ENCODE measurements at regions not wholly inside any gene's neighbourhood (a gene's known extent, or its start where the extent isn't known, plus 50 kb on each side); places are given as distances from the start of the nearest gene placed in this dataset.

DNA sequence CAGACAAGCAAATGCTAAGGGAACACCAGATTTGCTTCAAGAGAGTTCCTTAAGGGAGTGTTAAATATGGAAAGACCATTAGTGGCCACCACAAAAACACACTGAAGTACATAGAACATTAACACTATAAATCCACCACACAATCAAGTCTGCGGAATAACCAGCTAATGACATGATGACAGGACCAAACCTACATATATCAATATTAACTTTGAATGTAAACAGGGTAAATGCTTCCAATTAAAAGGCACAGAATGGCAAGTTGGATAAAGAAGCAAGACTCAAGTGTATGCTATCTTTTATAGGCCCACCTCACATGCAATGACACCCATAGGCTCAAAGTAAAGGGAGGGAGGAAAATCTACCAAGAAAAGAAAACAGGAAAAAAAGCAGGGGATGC, 291.3 kb downstream of the COG6 start:
- no peak overlapping the region for H3K4me3 Mint-ChIP-seq (ENCODE audit: low read depth, unreplicated experiment)
- H3K27me3 Mint-ChIP-seq (ENCODE audit: unreplicated experiment): no peaks in the 10 kb centered on the region
- TF ChIP-seq, protein P1, sequence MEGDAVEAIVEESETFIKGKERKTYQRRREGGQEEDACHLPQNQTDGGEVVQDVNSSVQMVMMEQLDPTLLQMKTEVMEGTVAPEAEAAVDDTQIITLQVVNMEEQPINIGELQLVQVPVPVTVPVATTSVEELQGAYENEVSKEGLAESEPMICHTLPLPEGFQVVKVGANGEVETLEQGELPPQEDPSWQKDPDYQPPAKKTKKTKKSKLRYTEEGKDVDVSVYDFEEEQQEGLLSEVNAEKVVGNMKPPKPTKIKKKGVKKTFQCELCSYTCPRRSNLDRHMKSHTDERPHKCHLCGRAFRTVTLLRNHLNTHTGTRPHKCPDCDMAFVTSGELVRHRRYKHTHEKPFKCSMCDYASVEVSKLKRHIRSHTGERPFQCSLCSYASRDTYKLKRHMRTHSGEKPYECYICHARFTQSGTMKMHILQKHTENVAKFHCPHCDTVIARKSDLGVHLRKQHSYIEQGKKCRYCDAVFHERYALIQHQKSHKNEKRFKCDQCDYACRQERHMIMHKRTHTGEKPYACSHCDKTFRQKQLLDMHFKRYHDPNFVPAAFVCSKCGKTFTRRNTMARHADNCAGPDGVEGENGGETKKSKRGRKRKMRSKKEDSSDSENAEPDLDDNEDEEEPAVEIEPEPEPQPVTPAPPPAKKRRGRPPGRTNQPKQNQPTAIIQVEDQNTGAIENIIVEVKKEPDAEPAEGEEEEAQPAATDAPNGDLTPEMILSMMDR (IDR thresholded peaks at IDR 0.05; ENCODE audit: unreplicated experiment): no peak
- intact Hi-C loops (cut with micrococcal nuclease; ENCODE audit: unreplicated experiment): loop anchor here (10.0 kb wide), 1 partner anchor 388 kb away; no protein-coding TSS in a partner anchor
- H3K36me3 Mint-ChIP-seq (ENCODE audit: insufficient read depth, unreplicated experiment): no peaks in the 10 kb centered on the region
- no peak for DNase-seq
- peaks cover 7% of the 10 kb centered on the region for H3K4me1 Mint-ChIP-seq (ENCODE audit: low read depth, unreplicated experiment)
- no peak overlapping the region for H3K27ac Mint-ChIP-seq (ENCODE audit: unreplicated experiment)
- no TSS peak for BruUV-seq (replicated peaks)
- H3K9me3 Mint-ChIP-seq (ENCODE audit: low read depth, unreplicated experiment): no peaks in the 10 kb centered on the region
- CTCF ChIA-PET: no interaction called here

DNA sequence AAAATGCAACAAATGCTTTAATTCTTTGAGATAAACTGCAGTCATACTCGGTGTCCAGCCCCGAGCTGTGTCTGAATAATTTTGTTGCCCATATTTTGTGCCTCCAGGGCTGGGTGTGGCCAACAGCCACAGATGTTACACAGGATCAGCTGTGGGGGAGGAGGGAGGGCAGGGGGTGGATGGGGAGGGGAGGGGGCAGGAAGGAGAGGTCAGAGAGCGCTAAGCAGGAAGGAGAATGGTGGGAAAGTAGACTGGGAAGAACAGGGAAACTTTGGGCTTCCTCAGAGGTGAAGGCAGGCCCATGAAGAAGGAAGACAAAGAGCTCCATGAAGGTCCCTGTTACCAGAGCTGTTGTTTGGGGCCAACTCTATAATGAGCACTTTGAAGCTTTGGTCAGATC, 295.8 kb downstream of the COG6 start:
- H3K9me3 Mint-ChIP-seq (ENCODE audit: low read depth, unreplicated experiment): no peaks in the 10 kb centered on the region
- intact Hi-C loops (cut with micrococcal nuclease; ENCODE audit: unreplicated experiment): no loop called here
- CTCF ChIA-PET: interaction anchor here (0.6 kb wide), 2 partner anchors 30 to 60 kb away, joined by 3 to 6 read pairs; no protein-coding TSS in a partner anchor
- H3K27me3 Mint-ChIP-seq (ENCODE audit: unreplicated experiment): no peaks in the 10 kb centered on the region
- H3K27ac Mint-ChIP-seq (ENCODE audit: unreplicated experiment): no peak overlapping the region
- BruUV-seq (replicated peaks): no TSS peak
- TF ChIP-seq, protein P1 (IDR thresholded peaks at IDR 0.05; ENCODE audit: unreplicated experiment): no peak
- H3K4me3 Mint-ChIP-seq (ENCODE audit: low read depth, unreplicated experiment): no peak overlapping the region
- DNase-seq: no peak
- no peaks in the 10 kb centered on the region for H3K4me1 Mint-ChIP-seq (ENCODE audit: low read depth, unreplicated experiment)
- no peaks in the 10 kb centered on the region for H3K36me3 Mint-ChIP-seq (ENCODE audit: insufficient read depth, unreplicated experiment)

DNA sequence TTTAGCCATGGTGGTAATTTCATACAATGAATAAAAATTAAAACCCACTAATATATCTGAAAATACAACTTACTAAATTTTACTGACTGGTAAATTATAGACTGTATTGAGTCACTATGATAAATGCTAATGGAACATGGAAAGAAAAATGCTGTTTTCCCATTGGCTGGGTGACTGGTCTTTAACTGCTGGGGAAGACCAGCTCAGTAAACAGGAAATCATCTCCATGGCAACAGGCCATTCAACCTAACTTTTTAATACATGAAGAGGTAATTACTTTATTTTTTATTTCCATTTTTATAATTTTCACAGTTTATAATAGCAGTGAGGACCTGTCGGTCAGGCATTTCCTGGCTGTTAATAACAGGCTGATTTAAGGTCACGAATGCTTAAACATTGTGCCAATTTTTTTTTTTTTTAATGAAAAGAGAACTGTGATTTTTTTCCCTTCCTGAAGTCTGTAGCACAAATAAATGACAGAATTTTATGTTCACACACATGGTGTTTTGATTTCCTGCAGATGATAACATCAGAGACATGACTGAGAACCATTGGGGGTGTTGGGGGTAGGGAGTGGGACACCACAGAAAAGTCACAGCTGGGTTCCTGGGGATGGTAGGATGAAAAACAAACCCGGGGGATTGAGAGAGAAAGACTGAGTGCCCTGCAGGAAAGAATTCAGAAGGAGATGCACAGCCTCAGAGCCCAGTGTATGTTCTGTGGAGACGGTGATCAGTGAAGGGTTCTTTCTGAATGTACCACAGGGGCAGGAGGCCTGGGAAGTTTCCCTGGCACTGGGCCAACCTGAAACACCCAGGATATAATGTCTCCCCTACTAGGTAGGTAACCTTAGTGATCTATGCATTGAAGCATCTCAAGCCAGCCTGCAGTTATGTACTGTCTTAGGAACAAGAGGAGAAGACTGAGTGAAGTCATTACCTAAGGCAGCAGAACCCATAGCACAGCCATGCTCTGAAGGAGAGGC, 297.1 kb downstream of the COG6 start:
- no TSS peak for BruUV-seq (replicated peaks)
- Mint-ChIP-seq H3K27me3 (ENCODE audit: unreplicated experiment) (no peaks in the 10 kb centered on the region), H3K36me3 (ENCODE audit: insufficient read depth, unreplicated experiment) (no peaks in the 10 kb centered on the region), H3K4me1 (ENCODE audit: low read depth, unreplicated experiment) (no peaks in the 10 kb centered on the region), H3K27ac (ENCODE audit: unreplicated experiment) (no peak overlapping the region), H3K4me3 (ENCODE audit: low read depth, unreplicated experiment) (no peak overlapping the region), H3K9me3 (ENCODE audit: low read depth, unreplicated experiment) (no peaks in the 10 kb centered on the region)
- intact Hi-C loops (cut with micrococcal nuclease; ENCODE audit: unreplicated experiment): no loop called here
- TF ChIP-seq, protein P1 (IDR thresholded peaks at IDR 0.05; ENCODE audit: unreplicated experiment): no peak
- no peak for DNase-seq
- CTCF ChIA-PET: interaction anchor here (0.7 kb wide), 1 partner anchor 1036 kb away, joined by 3 read pairs; no protein-coding TSS in a partner anchor

DNA sequence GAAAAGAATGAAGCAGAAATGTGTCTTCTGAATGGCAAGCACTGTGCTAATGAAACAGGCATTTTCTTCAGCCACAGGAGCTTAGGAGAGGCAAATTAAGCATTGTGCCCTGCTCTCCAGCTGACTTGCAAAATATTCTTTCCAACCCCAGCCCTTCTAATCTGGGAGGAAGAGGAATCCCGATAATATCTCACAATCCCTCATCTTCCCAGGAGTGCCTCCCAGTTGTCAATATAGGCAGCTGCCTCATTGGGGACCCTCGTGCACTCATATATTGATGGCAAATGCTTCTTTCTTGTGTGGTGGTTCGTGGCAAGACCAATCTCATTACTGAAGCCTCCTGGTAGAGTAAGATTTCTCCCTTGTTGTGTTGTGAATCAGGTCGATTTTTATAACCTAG, 299.0 kb downstream of the COG6 start:
- no peak overlapping the region for H3K27ac Mint-ChIP-seq (ENCODE audit: unreplicated experiment)
- no peaks in the 10 kb centered on the region for H3K36me3 Mint-ChIP-seq (ENCODE audit: insufficient read depth, unreplicated experiment)
- H3K9me3 Mint-ChIP-seq (ENCODE audit: low read depth, unreplicated experiment): no peaks in the 10 kb centered on the region
- intact Hi-C loops (cut with micrococcal nuclease; ENCODE audit: unreplicated experiment): no loop called here
- no peaks in the 10 kb centered on the region for H3K4me1 Mint-ChIP-seq (ENCODE audit: low read depth, unreplicated experiment)
- H3K4me3 Mint-ChIP-seq (ENCODE audit: low read depth, unreplicated experiment): no peak overlapping the region
- no peak for DNase-seq
- H3K27me3 Mint-ChIP-seq (ENCODE audit: unreplicated experiment): no peaks in the 10 kb centered on the region
- TF ChIP-seq, protein P1 (IDR thresholded peaks at IDR 0.05; ENCODE audit: unreplicated experiment): no peak
- BruUV-seq (replicated peaks): no TSS peak
- CTCF ChIA-PET: no interaction called here

All from Calu3 (cell line).